Forelimb muscle (tissue), 1 donor: ENCODE measurements at regions not wholly inside any gene's neighbourhood (a gene's known extent, or its start where the extent isn't known, plus 50 kb on each side); places are given as distances from the start of the nearest gene placed in this dataset.
"Not testable (repeated sequence)": the region's sequence is repeated elsewhere in the genome, so short reads cannot be mapped to it uniquely, and the experiment has no call there.

Experiments
- DNase-seq: peaks from one replicate; pipeline ENCODE4 v3.0.0-alpha.2; 2013; ENCODE audit warnings: low read depth

GRCh38 chr6:126811321-126811720 is 307.1 kb upstream of the RSPO3 start:
- DNase-seq, result no peak

- DNase-seq, result no peak
These were observed 306.5 kb upstream of the RSPO3 start for GRCh38 chr6:126812010-126812409.

GRCh38 chr6:126812651-126813050 is 305.8 kb upstream of the RSPO3 start:
- no peak for DNase-seq

GRCh38 chr6:126820634-126821033 is 297.8 kb upstream of the RSPO3 start:
- DNase-seq, result no peak

GRCh38 chr6:126821706-126822105 is 296.8 kb upstream of the RSPO3 start:
- no peak for DNase-seq

GRCh38 chr6:126824226-126824625 is 294.2 kb upstream of the RSPO3 start:
- DNase-seq, result no peak

GRCh38 chr6:126824815-126825214 is 293.7 kb upstream of the RSPO3 start:
- DNase-seq, result no peak

- DNase-seq, result no peak
These were observed 292.2 kb upstream of the RSPO3 start for GRCh38 chr6:126826166-126826714.

- DNase-seq, result no peak
These were observed 287.0 kb upstream of the RSPO3 start for GRCh38 chr6:126831461-126831860.

- DNase-seq, result no peak
These were observed 275.7 kb upstream of the RSPO3 start for GRCh38 chr6:126842769-126843168.

GRCh38 chr6:126848119-126848518 is 270.4 kb upstream of the RSPO3 start:
- DNase-seq, result no peak

- no peak for DNase-seq
These were observed 250.8 kb upstream of the RSPO3 start for GRCh38 chr6:126867641-126868040.

- DNase-seq, result no peak
These were observed 245.1 kb upstream of the RSPO3 start for GRCh38 chr6:126873351-126873750.

- DNase-seq, result no peak
These were observed 244.7 kb upstream of the RSPO3 start for GRCh38 chr6:126873791-126874190.

GRCh38 chr6:126876446-126876845 is 242.0 kb upstream of the RSPO3 start:
- no peak for DNase-seq

- no peak for DNase-seq
These were observed 237.5 kb upstream of the RSPO3 start for GRCh38 chr6:126880964-126881363.

GRCh38 chr6:126886106-126886505 is 232.4 kb upstream of the RSPO3 start:
- DNase-seq, result no peak

GRCh38 chr6:126888727-126889725 is 229.4 kb upstream of the RSPO3 start:
- no peak for DNase-seq

GRCh38 chr6:126890055-126890454 is 228.4 kb upstream of the RSPO3 start:
- no peak for DNase-seq

GRCh38 chr6:126891158-126891557 is 227.3 kb upstream of the RSPO3 start:
- DNase-seq, result no peak

GRCh38 chr6:126892869-126893268 is 225.6 kb upstream of the RSPO3 start:
- DNase-seq, result not testable (repeated sequence)

- no peak for DNase-seq
These were observed 220.7 kb upstream of the RSPO3 start for GRCh38 chr6:126897758-126898157.

- DNase-seq, result no peak
These were observed 214.3 kb upstream of the RSPO3 start for GRCh38 chr6:126904176-126904575.
